Cardiac fibroblast (primary cell): ENCODE measurements at regions not wholly inside any gene's neighbourhood (a gene's known extent, or its start where the extent isn't known, plus 50 kb on each side); places are given as distances from the start of the nearest gene placed in this dataset.

Source experiments
- DNase-seq, 2 donors: peaks; one replicate each; pipeline versions ENCODE4 v3.0.0 to v3.0.0-alpha.2; 2010; ENCODE audit warnings: low read depth in 2 of 2
- H3K4me3 ChIP-seq, 2 donors: replicated peaks in 1 of 2; 1 replicate in 1 of 2; 2 replicates in 1 of 2; pipeline ENCODE4 v1.5.1; 2011; ENCODE audit warnings: low read depth in 2 of 2, low read length in 2 of 2, mild to moderate bottlenecking in 2 of 2, moderate library complexity in 1 of 2
- TF ChIP-seq, protein P1 (sequence below): IDR thresholded peaks from one replicate; pipeline ENCODE4 v1.5.1; 2011; ENCODE audit warnings: low read depth, mild to moderate bottlenecking, low read length, inconsistent platforms

DNA sequence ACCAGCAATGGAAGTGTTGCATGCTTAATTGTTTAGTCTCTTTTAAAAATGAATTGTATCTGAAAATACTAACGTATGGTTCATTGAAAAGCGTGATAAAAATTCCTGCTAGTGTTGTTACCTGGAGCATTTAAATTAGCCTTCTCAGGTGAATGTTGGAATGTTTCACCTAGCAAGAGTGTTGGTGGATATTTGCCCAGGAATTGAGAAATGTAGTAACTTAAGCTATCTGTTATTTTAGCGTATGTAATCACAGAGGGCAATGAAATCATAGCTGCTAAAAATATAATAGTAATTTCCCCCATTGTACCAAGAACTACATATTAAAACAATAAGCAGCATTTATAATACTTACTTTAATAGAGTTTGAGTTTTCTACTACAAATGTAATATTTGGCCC lies 166.1 kb upstream of the KIAA1217 start:
- TF ChIP-seq, protein P1, sequence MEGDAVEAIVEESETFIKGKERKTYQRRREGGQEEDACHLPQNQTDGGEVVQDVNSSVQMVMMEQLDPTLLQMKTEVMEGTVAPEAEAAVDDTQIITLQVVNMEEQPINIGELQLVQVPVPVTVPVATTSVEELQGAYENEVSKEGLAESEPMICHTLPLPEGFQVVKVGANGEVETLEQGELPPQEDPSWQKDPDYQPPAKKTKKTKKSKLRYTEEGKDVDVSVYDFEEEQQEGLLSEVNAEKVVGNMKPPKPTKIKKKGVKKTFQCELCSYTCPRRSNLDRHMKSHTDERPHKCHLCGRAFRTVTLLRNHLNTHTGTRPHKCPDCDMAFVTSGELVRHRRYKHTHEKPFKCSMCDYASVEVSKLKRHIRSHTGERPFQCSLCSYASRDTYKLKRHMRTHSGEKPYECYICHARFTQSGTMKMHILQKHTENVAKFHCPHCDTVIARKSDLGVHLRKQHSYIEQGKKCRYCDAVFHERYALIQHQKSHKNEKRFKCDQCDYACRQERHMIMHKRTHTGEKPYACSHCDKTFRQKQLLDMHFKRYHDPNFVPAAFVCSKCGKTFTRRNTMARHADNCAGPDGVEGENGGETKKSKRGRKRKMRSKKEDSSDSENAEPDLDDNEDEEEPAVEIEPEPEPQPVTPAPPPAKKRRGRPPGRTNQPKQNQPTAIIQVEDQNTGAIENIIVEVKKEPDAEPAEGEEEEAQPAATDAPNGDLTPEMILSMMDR, result no peak
- no peak overlapping the region for H3K4me3 ChIP-seq
- no peak for DNase-seq

DNA sequence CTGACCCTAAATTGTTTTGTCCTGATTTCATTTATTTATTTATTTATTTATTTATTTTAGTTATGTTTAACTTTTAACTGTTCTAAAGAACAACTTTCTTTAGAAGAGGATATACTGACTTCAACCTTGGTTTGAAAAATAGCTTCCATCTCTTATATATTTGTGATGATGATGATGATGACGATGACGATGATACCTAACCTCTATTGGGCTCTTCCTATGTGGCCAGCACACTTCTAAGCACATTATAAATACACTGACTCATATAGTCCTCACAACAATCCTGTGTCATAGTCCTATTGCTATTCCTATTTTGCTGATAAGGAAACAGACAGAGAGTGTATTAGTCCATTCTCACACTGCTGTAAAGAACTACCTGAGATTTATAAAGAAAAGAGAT lies 162.9 kb upstream of the KIAA1217 start:
- TF ChIP-seq, protein P1, result no peak
- no peak for DNase-seq
- H3K4me3 ChIP-seq, result no peak overlapping the region

DNA sequence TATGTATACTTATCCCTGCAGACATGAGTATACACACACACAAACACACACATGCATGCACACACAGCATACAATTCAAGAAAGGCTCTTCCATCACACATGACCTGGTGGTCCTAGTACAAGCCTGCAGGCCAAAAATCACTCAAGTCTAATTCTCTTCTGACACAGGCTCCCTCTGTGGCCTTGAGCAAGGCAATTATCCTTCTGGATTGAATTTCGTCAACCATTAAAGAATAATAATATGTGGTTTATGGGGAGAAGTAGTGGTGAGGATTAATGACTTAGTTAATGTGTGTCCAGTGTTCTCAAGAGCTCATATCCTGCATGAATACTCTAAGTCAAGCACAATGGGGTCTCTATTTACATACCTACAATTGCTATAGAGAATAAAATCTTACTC lies 161.8 kb upstream of the KIAA1217 start:
- DNase-seq, result no peak
- TF ChIP-seq, protein P1, result no peak
- H3K4me3 ChIP-seq, result no peak overlapping the region

DNA sequence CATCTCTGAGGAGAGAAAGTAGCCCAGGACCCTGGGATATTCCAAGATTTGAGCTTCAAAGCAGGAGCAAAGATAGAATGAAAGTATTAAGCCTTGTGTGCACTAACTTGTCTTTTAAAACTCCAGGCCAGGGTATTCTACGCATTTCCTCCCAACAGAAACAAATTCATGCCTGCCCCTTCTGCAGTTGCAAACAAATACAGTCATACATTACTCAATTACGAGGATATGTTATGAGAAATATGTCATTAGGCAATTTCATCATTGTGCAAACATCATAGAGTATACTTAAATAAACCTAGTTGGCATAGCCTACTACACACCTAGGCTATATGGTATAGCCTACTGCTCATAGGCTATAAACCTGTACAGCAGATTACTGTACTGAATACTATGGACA lies 154.5 kb upstream of the KIAA1217 start:
- H3K4me3 ChIP-seq, result no peak overlapping the region
- TF ChIP-seq, protein P1, result no peak
- DNase-seq, result no peak

DNA sequence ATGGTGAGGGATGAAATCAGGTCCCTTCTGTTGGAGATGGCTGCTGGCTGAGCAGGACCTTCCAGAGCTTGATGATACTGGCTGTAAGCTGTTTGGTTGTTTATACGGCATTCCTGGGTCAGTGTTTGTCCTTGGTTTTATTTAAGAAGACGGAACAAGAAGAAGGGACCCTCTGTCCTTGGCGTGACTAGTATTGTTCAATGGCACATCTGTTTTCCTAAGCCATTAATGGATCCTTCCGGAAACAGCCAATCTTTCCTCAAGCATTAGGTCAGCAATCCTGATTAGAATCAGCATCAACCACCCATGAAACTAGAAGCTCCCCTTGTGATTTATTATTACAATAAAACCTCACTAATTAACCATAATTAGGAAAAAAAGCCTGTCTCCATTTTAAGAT lies 128.7 kb upstream of the KIAA1217 start:
- DNase-seq, result no peak
- TF ChIP-seq, protein P1, result no peak
- H3K4me3 ChIP-seq, result no peak overlapping the region

DNA sequence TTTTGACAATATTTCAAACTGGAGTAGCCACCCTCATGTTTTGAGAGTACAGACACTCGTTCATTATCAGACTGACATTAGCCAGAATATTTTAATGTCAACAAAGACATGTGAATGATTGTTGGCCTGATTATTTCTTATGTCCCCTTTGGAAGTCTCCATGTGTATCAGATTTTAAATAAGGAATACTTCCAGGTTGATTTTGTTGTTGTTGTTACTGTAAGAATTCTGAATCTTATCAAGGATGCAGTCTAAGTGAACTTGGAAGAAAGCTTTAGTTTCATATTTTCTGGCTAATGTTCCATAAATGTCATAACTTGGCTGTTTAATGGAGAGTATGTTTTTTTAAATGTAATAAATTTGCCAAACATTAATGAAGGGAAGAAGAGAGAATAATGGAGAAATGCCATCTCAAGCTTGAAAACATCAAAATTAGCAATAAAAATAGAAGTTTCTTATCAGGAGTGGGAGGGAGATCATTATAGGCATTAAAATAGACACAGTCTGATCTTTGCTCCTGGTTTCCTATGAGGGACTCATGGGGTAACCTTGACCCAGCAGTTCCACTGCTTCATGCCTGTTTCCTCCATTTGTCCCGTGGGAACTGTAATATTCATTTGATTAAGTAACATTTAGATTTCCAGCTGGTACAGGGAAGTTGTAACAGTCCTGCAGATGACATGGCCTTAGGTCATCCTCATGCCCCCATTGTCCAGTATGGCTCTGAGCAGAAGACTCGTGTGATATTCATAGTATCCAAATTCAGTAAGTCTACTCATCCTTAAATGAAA lies 122.4 kb upstream of the KIAA1217 start:
- DNase-seq, result no peak
- H3K4me3 ChIP-seq, result no peak overlapping the region
- TF ChIP-seq, protein P1, result no peak

DNA sequence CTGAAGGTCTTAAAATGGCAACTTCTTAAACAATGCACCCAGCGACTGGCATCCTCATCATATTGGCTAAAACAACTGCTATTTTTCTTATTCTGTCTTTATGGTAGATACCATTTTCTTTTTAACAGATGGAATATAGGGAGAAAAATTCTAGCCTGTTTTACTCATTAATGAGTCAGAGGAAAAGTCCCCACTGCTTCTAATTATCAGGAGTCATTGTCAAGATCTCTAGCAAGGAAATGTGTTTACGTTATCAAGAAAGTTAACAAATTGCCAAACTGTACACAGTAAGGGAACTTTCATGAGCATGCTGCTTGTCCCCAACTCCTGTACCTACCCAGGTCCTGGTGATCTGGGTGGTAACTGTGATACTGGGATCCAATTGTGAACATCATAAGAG lies 117.7 kb upstream of the KIAA1217 start:
- TF ChIP-seq, protein P1, result no peak
- DNase-seq, result no peak
- H3K4me3 ChIP-seq, result no peak overlapping the region
